ENCODE measurements at regions not wholly inside any gene's neighbourhood (a gene's known extent, or its start where the extent isn't known, plus 50 kb on each side); places are given as distances from the start of the nearest gene placed in this dataset.

GRCh38 chr5:133691448-133691847 is 79.1 kb upstream of the FSTL4 start:
- in situ Hi-C loops (cut with HindIII; ENCODE audit: low sequenced_read_pairs), result no loop called here
- no peak overlapping the region for H3K4me3 ChIP-seq (ENCODE audit: low read depth, low read length)
- no peak for TF ChIP-seq CTCF (IDR thresholded peaks at IDR 0.05; ENCODE audit: low read depth, low read length)
- DNase-seq (ENCODE audit: low read depth, low spot score), result no peak

GRCh38 chr5:133690746-133691145 is 78.4 kb upstream of the FSTL4 start:
- no peak for TF ChIP-seq CTCF (IDR thresholded peaks at IDR 0.05; ENCODE audit: low read depth, low read length)
- no peak for DNase-seq (ENCODE audit: low read depth, low spot score)
- in situ Hi-C loops (cut with HindIII; ENCODE audit: low sequenced_read_pairs), result no loop called here
- no peak overlapping the region for H3K4me3 ChIP-seq (ENCODE audit: low read depth, low read length)

GRCh38 chr5:133688391-133688790 is 76.0 kb upstream of the FSTL4 start:
- H3K4me3 ChIP-seq (ENCODE audit: low read depth, low read length), result no peak overlapping the region
- in situ Hi-C loops (cut with HindIII; ENCODE audit: low sequenced_read_pairs), result no loop called here
- no peak for TF ChIP-seq CTCF (IDR thresholded peaks at IDR 0.05; ENCODE audit: low read depth, low read length)
- no peak for DNase-seq (ENCODE audit: low read depth, low spot score)

- TF ChIP-seq CTCF (IDR thresholded peaks at IDR 0.05; ENCODE audit: low read depth, low read length), result no peak
- in situ Hi-C loops (cut with HindIII; ENCODE audit: low sequenced_read_pairs), result no loop called here
- DNase-seq (ENCODE audit: low read depth, low spot score), result no peak
- no peak overlapping the region for H3K4me3 ChIP-seq (ENCODE audit: low read depth, low read length)
These were observed 75.1 kb upstream of the FSTL4 start for GRCh38 chr5:133687212-133688061.

- no peak for DNase-seq (ENCODE audit: low read depth, low spot score)
- TF ChIP-seq CTCF (IDR thresholded peaks at IDR 0.05; ENCODE audit: low read depth, low read length), result no peak
- no peak overlapping the region for H3K4me3 ChIP-seq (ENCODE audit: low read depth, low read length)
- in situ Hi-C loops (cut with HindIII; ENCODE audit: low sequenced_read_pairs), result no loop called here
These were observed 74.2 kb upstream of the FSTL4 start for GRCh38 chr5:133686566-133686965.

- H3K4me3 ChIP-seq (ENCODE audit: low read depth, low read length), result no peak overlapping the region
- no peak for DNase-seq (ENCODE audit: low read depth, low spot score)
- in situ Hi-C loops (cut with HindIII; ENCODE audit: low sequenced_read_pairs), result no loop called here
- no peak for TF ChIP-seq CTCF (IDR thresholded peaks at IDR 0.05; ENCODE audit: low read depth, low read length)
These were observed 73.2 kb upstream of the FSTL4 start for GRCh38 chr5:133685402-133686018.
